Ishikawa (cell line): ENCODE measurements at regions not wholly inside any gene's neighbourhood (a gene's known extent, or its start where the extent isn't known, plus 50 kb on each side); places are given as distances from the start of the nearest gene placed in this dataset.
A peak's percentile ranks its signal among the peaks of the same experiment; 100 is the strongest.

Source experiments
- CEBPB ChIP-seq: IDR thresholded peaks from 2 replicates; pipeline ENCODE4 v1.6.1; 2012
- CREB1 ChIP-seq: IDR thresholded peaks from 2 replicates; pipeline ENCODE4 v1.6.1; 2012; ENCODE audit warnings: low read depth
- EGR1 ChIP-seq: IDR thresholded peaks from 2 replicates; pipeline ENCODE4 v1.6.1; 2012
- EP300 ChIP-seq: IDR thresholded peaks from 2 replicates; pipeline ENCODE4 v1.6.1; 2012; ENCODE audit warnings: borderline replicate concordance
- FOXM1 ChIP-seq: IDR thresholded peaks from 2 replicates; pipeline ENCODE4 v1.6.1; 2012; ENCODE audit warnings: low read depth, borderline replicate concordance
- MAX ChIP-seq: IDR thresholded peaks from 2 replicates; pipeline ENCODE4 v1.6.1; 2012
- NFIC ChIP-seq: IDR thresholded peaks from 2 replicates; pipeline ENCODE4 v1.6.1; 2012
- RAD21 ChIP-seq: IDR thresholded peaks from 2 replicates; pipeline ENCODE4 v1.6.1; 2012; ENCODE audit warnings: low read depth
- REST ChIP-seq: IDR thresholded peaks from 2 replicates; pipeline ENCODE4 v1.6.1; 2012; ENCODE audit warnings: low read depth, mild to moderate bottlenecking
- TAF1 ChIP-seq: IDR thresholded peaks from 2 replicates; pipeline ENCODE4 v1.6.1; 2012; ENCODE audit warnings: low read depth, mild to moderate bottlenecking
- TCF12 ChIP-seq: IDR thresholded peaks from 2 replicates; pipeline ENCODE4 v1.6.1; 2012; ENCODE audit warnings: low read depth
- TEAD4 ChIP-seq: IDR thresholded peaks from 2 replicates; pipeline ENCODE4 v1.6.1; 2012
- USF1 ChIP-seq: IDR thresholded peaks from 2 replicates; pipeline ENCODE4 v1.6.1; 2012
- YY1 ChIP-seq: IDR thresholded peaks from 2 replicates; pipeline ENCODE4 v1.6.1; 2012; ENCODE audit warnings: low read depth
- ZBTB7A ChIP-seq: IDR thresholded peaks from 2 replicates; pipeline ENCODE4 v1.6.1; 2012; ENCODE audit warnings: low read depth

- no peak for TF ChIP-seq NFIC
- TF ChIP-seq RAD21 = no peak
- no peak for TF ChIP-seq CEBPB
- no peak for TF ChIP-seq EP300
- no peak for TF ChIP-seq TAF1
- TF ChIP-seq ZBTB7A = no peak
- TF ChIP-seq FOXM1 = no peak
- TF ChIP-seq EGR1 = no peak
These were observed 143.3 kb upstream of the MGAT5 start for GRCh38 chr2:134110532-134110931.

GRCh38 chr2:134117676-134118075 is 136.2 kb upstream of the MGAT5 start:
- no peak for TF ChIP-seq MAX

- TF ChIP-seq YY1 (no peak), REST (no peak), FOXM1 (no peak), RAD21 (peak; percentile 95), ZBTB7A (no peak), USF1 (no peak)
These were observed 135.4 kb upstream of the MGAT5 start for GRCh38 chr2:134118279-134119116.

GRCh38 chr2:134119117-134119712 is 134.7 kb upstream of the MGAT5 start:
- TF ChIP-seq EGR1 (no peak), NFIC (no peak), USF1 (no peak), EP300 (no peak), CREB1 (no peak), CEBPB (no peak), TAF1 (no peak), REST (no peak)

- peak; percentile 54 for TF ChIP-seq TEAD4
- TF ChIP-seq FOXM1 = no peak
- TF ChIP-seq CEBPB = no peak
- TF ChIP-seq TCF12 = 0 out of 2 replicates have a peak, but pooled peaks have one; percentile 24
- TF ChIP-seq EGR1 = peak; percentile 20; the same call in 1 of the 2 replicates
- TF ChIP-seq ZBTB7A = no peak
- TF ChIP-seq CREB1 = no peak
- TF ChIP-seq TAF1 = peak; percentile 75; the same call in 1 of the 2 replicates
- no peak for TF ChIP-seq EP300
- TF ChIP-seq YY1 = no peak; the same call in 1 of the 2 replicates
- no peak for TF ChIP-seq USF1
- TF ChIP-seq NFIC = peak; percentile 69
- no peak for TF ChIP-seq RAD21
- TF ChIP-seq MAX = peak; percentile 64
- no peak for TF ChIP-seq REST
These were observed 134.0 kb upstream of the MGAT5 start for GRCh38 chr2:134119713-134120405.
